Neural cell (in vitro differentiated cells): ENCODE measurements at regions not wholly inside any gene's neighbourhood (a gene's known extent, or its start where the extent isn't known, plus 50 kb on each side); places are given as distances from the start of the nearest gene placed in this dataset.

ENCODE experiments used
- H2AFZ ChIP-seq: fragments of 200-600, 300-800 bp; sonication (generic), shearing (Covaris generic); 2 replicates; pipeline ENCODE4 v1.6.0; 2014; ENCODE audit warnings: low read depth, mild to moderate bottlenecking, antibody characterized with exemption, low read length, moderate library complexity
- H3F3A ChIP-seq: fragments of 200-600 bp; shearing (Covaris generic); 2 replicates; pipeline ENCODE4 v1.6.1; 2016; ENCODE audit warnings: mild to moderate bottlenecking, moderate library complexity, mixed read lengths, antibody characterized with exemption, low read length; ENCODE audit not compliant: insufficient read depth, poor library complexity, severe bottlenecking
- H3K27ac ChIP-seq: fragments of 200-600, 300-800 bp; sonication (generic), shearing (Covaris generic); 2 replicates; pipeline ENCODE4 v1.5.1; 2014; ENCODE audit warnings: mild to moderate bottlenecking, low read length, moderate library complexity
- H3K27me3 ChIP-seq: fragments of 300-800, 200-600 bp; sonication (generic), shearing (Covaris generic); 2 replicates; pipeline ENCODE4 v1.6.0; 2014; ENCODE audit warnings: mild to moderate bottlenecking, low read depth, low read length, moderate library complexity; ENCODE audit not compliant: insufficient read depth
- H3K36me3 ChIP-seq: fragments of 300-800, 200-600 bp; sonication (generic), shearing (Covaris generic); 2 replicates; pipeline ENCODE4 v1.5.1; 2014; ENCODE audit warnings: mild to moderate bottlenecking, antibody characterized with exemption, low read length, moderate library complexity; ENCODE audit not compliant: insufficient read depth
- H3K4me2 ChIP-seq: fragments of 300-800, 200-600 bp; sonication (generic), shearing (Covaris generic); 2 replicates; pipeline ENCODE4 v1.6.0; 2014; ENCODE audit warnings: mild to moderate bottlenecking, low read length
- H3K4me3 ChIP-seq: fragments of 300-800, 200-600 bp; sonication (generic), shearing (Covaris generic); 2 replicates; pipeline ENCODE4 v1.5.1; 2014; ENCODE audit warnings: mild to moderate bottlenecking, low read length, moderate library complexity
- H3K79me2 ChIP-seq: fragments of 200-600 bp; shearing (Covaris generic); replicated peaks from 2 replicates; pipeline ENCODE4 v1.6.0; 2014; ENCODE audit warnings: mild to moderate bottlenecking, low read length, moderate library complexity; ENCODE audit not compliant: insufficient read depth
- H3K9ac ChIP-seq: fragments of 300-800, 200-600 bp; sonication (generic), shearing (Covaris generic); 2 replicates; pipeline ENCODE4 v1.6.1; 2016; ENCODE audit warnings: mild to moderate bottlenecking, low read length, mixed read lengths
- H3K9me2 ChIP-seq: fragments of 200-600 bp; shearing (Covaris generic); 2 replicates; pipeline ENCODE4 v1.6.1; 2016; ENCODE audit warnings: mild to moderate bottlenecking, low read length, mixed read lengths; ENCODE audit not compliant: insufficient read depth
- H3K9me3 ChIP-seq: fragments of 200-600, 300-800 bp; sonication (generic), shearing (Covaris generic); 2 replicates; pipeline ENCODE4 v1.6.1; 2016; ENCODE audit warnings: mild to moderate bottlenecking, mixed run types, low read length, moderate library complexity, mixed read lengths
- H4K20me1 ChIP-seq: fragments of 200-600 bp; shearing (Covaris generic); 2 replicates; pipeline ENCODE4 v1.6.1; 2016; ENCODE audit warnings: mild to moderate bottlenecking, mixed run types; ENCODE audit not compliant: insufficient read depth
- EP300 ChIP-seq: fragments of 450-650 bp; conservative IDR thresholded peaks from 2 replicates; pipeline ENCODE4 v1.6.1; 2014; ENCODE audit warnings: antibody characterized with exemption, mild to moderate bottlenecking, moderate library complexity; ENCODE audit not compliant: poor library complexity, severe bottlenecking
- EZH2 ChIP-seq: fragments of 200-600, 300-800 bp; shearing (Covaris generic), sonication (generic); IDR thresholded peaks from 2 replicates; pipeline ENCODE4 v1.6.1; 2014; ENCODE audit warnings: antibody characterized with exemption, low read length, borderline replicate concordance, mild to moderate bottlenecking; ENCODE audit not compliant: insufficient read depth, poor library complexity, severe bottlenecking
- MXI1 ChIP-seq: fragments of 450-650 bp; conservative IDR thresholded peaks from 2 replicates; pipeline ENCODE4 v1.6.1; 2014; ENCODE audit warnings: antibody characterized with exemption, mild to moderate bottlenecking; ENCODE audit not compliant: poor library complexity, severe bottlenecking
- POLR2AphosphoS5 ChIP-seq: IDR thresholded peaks from 2 replicates; pipeline ENCODE4 v1.6.1; 2012
- RAD21 ChIP-seq: fragments of 450-650 bp; conservative IDR thresholded peaks from 2 replicates; pipeline ENCODE4 v1.6.1; 2014; ENCODE audit warnings: antibody characterized with exemption, mild to moderate bottlenecking, moderate library complexity
- SMC3 ChIP-seq: fragments of 450-650 bp; conservative IDR thresholded peaks from 2 replicates; pipeline ENCODE4 v1.6.1; 2014; ENCODE audit warnings: antibody characterized with exemption, mild to moderate bottlenecking, moderate library complexity; ENCODE audit not compliant: poor library complexity
- TAF1 ChIP-seq: IDR thresholded peaks from 2 replicates; pipeline ENCODE4 v1.6.1; 2012; ENCODE audit warnings: low read depth
- TF ChIP-seq, protein P1 (sequence below): fragments of 450-650 bp; IDR thresholded peaks from 2 replicates; pipeline ENCODE4 v1.5.1; 2014; ENCODE audit warnings: antibody characterized with exemption, mild to moderate bottlenecking, moderate library complexity; ENCODE audit not compliant: poor library complexity, severe bottlenecking
- TF ChIP-seq, protein P2 (sequence below): IDR thresholded peaks from 2 replicates; pipeline ENCODE4 v1.6.1; 2012; ENCODE audit warnings: borderline replicate concordance

DNA sequence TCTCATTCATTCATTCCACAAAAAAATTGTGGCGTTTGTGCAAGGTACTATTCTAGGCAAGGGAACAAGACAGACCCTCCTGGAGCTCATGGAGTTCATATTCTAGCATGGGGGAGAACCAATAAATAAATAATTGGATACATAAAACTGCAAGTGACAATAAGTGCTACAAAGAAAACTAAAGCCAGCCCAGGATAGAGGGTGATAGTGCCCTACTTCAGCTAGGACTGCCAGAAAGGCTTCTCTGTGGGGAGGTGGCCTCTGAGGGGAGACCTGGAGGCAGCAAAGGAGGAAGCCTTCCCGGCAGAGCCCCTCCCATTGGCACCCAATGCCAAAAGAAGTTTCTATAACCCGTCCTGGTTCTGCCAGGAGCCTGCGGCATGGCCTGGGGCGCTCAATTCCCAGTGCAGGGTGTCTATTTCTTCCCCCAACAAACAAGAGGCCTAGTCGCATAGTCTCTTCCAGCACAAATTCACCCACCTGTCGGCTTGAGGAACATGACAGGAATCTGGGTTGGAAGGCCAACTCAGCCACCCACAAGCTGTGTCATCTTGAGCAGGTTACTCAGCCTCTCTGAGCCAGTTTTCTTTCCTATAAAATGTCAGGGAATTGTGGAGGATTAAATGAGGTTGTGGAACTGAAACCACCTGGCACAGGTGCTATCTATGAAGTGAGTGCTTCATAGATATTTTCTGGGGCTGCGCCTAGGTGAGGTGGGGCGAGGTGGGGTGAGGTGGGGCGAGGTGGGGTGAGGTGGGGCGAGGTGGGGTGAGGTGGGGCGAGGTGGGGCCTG, 94.3 kb downstream of the ZFP36L2 start:
- H3K79me2 ChIP-seq: no peaks in the 10 kb centered on the region
- H3K9me2 ChIP-seq: no peaks in the 10 kb centered on the region
- H3K36me3 ChIP-seq: no peaks in the 10 kb centered on the region
- TF ChIP-seq, protein P1, sequence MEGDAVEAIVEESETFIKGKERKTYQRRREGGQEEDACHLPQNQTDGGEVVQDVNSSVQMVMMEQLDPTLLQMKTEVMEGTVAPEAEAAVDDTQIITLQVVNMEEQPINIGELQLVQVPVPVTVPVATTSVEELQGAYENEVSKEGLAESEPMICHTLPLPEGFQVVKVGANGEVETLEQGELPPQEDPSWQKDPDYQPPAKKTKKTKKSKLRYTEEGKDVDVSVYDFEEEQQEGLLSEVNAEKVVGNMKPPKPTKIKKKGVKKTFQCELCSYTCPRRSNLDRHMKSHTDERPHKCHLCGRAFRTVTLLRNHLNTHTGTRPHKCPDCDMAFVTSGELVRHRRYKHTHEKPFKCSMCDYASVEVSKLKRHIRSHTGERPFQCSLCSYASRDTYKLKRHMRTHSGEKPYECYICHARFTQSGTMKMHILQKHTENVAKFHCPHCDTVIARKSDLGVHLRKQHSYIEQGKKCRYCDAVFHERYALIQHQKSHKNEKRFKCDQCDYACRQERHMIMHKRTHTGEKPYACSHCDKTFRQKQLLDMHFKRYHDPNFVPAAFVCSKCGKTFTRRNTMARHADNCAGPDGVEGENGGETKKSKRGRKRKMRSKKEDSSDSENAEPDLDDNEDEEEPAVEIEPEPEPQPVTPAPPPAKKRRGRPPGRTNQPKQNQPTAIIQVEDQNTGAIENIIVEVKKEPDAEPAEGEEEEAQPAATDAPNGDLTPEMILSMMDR: no peak
- TF ChIP-seq, protein P2, sequence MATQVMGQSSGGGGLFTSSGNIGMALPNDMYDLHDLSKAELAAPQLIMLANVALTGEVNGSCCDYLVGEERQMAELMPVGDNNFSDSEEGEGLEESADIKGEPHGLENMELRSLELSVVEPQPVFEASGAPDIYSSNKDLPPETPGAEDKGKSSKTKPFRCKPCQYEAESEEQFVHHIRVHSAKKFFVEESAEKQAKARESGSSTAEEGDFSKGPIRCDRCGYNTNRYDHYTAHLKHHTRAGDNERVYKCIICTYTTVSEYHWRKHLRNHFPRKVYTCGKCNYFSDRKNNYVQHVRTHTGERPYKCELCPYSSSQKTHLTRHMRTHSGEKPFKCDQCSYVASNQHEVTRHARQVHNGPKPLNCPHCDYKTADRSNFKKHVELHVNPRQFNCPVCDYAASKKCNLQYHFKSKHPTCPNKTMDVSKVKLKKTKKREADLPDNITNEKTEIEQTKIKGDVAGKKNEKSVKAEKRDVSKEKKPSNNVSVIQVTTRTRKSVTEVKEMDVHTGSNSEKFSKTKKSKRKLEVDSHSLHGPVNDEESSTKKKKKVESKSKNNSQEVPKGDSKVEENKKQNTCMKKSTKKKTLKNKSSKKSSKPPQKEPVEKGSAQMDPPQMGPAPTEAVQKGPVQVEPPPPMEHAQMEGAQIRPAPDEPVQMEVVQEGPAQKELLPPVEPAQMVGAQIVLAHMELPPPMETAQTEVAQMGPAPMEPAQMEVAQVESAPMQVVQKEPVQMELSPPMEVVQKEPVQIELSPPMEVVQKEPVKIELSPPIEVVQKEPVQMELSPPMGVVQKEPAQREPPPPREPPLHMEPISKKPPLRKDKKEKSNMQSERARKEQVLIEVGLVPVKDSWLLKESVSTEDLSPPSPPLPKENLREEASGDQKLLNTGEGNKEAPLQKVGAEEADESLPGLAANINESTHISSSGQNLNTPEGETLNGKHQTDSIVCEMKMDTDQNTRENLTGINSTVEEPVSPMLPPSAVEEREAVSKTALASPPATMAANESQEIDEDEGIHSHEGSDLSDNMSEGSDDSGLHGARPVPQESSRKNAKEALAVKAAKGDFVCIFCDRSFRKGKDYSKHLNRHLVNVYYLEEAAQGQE: no peak
- TF ChIP-seq RAD21: no peak
- no peak for TF ChIP-seq POLR2AphosphoS5
- no peak for TF ChIP-seq EP300
- no peak for TF ChIP-seq SMC3
- no peak for TF ChIP-seq TAF1
- no peak for TF ChIP-seq EZH2
- TF ChIP-seq MXI1: no peak
- H4K20me1 ChIP-seq: no peaks in the 10 kb centered on the region
- no peak overlapping the region for H3K4me2 ChIP-seq
- no peaks in the 10 kb centered on the region for H3F3A ChIP-seq
- no peak overlapping the region for H3K9ac ChIP-seq
- H2AFZ ChIP-seq: no peak overlapping the region
- no peaks in the 10 kb centered on the region for H3K27me3 ChIP-seq
- H3K9me3 ChIP-seq: no peaks in the 10 kb centered on the region
- H3K27ac ChIP-seq: no peak overlapping the region
- H3K4me3 ChIP-seq: no peak overlapping the region

DNA sequence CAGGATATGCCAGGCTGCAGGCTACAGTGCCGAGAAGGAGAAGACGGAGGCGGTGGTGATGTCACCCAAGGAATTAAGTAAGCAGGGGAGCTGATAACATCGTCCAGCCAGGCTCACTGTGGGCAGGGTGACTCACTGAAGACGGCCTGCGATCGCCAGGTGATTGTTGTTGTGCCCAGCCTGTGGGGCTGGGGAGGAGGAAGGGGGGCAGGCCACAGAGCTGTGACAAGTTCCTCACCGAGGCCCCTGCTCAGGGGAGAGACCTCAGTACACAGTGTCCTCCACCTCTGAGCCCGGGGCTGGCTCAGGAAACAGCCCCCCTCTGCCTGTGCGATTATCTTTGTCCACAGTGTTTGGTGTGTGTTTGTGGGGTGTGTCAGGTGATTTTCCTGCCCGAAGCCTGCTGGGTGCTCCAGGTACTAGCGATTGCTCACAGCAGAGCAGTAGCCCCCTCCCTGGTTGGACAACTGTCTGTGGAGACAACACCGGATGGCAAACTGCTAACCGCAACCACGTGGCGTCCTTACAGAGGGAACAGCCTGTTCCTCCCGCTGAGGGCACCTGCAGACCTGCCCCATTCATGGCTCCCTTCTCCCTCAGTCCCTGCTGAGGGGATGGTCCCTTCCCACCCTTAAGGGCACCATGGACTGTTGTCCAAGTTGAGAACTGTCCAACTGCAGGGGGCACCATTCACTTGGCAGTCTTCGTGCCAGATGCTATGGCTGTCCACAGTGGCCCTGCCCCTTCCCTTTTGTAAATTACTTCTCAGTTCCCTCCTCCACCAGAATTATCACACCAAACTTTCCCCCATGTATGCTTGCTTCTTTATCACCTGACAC, 95.1 kb downstream of the ZFP36L2 start:
- Histone ChIP-seq H2AFZ (no peak overlapping the region), H3K4me3 (no peak overlapping the region), H3F3A (no peaks in the 10 kb centered on the region), H3K36me3 (no peaks in the 10 kb centered on the region), H4K20me1 (no peaks in the 10 kb centered on the region), H3K9me2 (no peaks in the 10 kb centered on the region), H3K9ac (no peak overlapping the region), H3K9me3 (no peaks in the 10 kb centered on the region), H3K27me3 (no peaks in the 10 kb centered on the region), H3K4me2 (no peak overlapping the region), H3K27ac (no peak overlapping the region), H3K79me2 (no peaks in the 10 kb centered on the region)
- TF ChIP-seq RAD21: no peak
- no peak for TF ChIP-seq EZH2
- no peak for TF ChIP-seq MXI1
- TF ChIP-seq, protein P1: no peak
- TF ChIP-seq SMC3: no peak
- TF ChIP-seq, protein P2: no peak
- no peak for TF ChIP-seq EP300
- TF ChIP-seq POLR2AphosphoS5: no peak
- TF ChIP-seq TAF1: no peak
